ENCODE measurements at regions not wholly inside any gene's neighbourhood (a gene's known extent, or its start where the extent isn't known, plus 50 kb on each side); places are given as distances from the start of the nearest gene placed in this dataset.

DNA sequence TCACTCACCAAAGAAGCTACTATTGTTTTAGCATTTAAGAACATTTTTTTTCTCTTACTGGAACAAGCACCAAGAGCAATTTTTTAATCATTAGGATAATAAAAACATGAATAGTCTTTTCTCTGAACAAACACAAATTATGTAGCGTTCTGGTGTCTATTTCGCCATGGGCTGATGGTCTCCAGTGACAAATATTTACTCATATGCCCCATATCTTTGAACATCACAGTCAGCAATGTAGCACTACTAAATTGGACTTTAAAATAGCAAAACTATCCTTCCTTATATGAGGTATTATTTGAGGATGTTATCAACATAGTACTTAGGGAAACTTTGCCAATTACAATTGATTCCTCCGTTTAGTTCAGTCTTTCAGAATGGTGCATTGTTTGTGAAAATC, 1326.0 kb upstream of the ZEB2 start:
- no peak for DNase-seq

DNA sequence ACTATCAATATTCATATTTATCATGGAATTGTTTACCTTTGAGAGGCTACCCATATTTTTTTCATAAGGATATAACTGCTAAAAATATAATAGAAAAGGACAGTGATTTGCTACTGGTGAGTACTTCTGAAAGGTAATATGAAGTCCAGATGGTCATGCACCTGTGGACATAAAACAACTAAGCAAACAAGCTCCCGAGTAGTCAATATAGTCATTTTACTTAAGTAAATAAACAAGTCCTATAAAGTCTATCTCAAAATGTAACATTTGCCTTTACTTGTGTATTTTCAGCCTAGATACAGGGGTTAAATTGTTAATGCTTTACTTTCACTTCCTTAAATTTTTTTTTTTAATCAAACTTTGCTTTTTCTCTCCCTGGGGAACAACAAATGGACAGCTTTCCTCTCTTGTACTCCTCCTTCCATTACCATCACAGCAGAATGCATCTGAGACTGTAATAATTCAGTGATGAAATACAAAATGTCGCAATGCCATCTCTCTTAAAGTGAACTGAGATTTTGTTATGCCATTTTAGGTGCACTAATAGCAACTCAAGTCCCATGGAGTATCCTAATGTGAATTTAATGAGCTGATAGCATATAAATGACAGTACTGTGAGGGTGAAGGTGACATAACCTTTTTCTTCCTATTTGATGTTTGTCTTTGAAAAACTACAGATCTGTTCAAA, 1325.4 kb upstream of the ZEB2 start:
- DNase-seq = no peak

DNA sequence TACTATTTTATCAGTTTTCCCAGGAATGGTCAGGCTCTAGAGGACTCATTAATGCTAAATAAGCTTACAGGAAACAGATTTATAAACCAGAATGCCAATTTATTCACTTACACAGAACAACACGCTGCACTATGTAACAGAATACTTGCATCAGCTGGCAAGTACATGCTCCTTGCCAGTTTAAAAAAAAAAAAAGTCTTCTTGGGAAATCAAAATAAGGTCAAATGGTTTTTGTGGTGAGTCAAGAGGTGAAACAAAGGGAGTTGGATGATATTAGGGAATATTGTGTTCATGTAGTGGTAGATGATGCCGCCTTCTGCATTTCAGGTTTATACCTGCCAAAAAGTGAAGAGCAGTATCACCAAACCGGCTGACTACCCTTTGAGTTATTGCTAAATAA, 1322.1 kb upstream of the ZEB2 start:
- DNase-seq = no peak

DNA sequence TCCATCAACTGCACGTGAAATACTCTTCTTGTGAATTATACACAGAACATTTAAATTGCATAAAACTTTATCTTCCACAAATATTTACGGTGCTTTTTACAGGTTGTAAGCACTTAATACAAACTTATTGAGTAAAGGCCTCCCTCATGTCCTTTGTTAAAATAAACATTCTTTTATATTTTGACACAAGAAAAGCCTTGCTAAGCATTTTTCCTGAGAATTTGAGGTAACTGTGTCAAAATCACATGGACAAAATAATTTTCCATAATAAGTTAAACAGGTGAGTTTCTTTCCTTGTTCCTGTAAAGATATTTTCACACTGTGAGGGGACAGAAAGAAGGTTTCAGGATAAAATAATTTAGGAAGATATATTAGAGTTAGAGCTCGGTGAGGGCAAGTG, 1317.1 kb upstream of the ZEB2 start:
- no peak for DNase-seq

DNA sequence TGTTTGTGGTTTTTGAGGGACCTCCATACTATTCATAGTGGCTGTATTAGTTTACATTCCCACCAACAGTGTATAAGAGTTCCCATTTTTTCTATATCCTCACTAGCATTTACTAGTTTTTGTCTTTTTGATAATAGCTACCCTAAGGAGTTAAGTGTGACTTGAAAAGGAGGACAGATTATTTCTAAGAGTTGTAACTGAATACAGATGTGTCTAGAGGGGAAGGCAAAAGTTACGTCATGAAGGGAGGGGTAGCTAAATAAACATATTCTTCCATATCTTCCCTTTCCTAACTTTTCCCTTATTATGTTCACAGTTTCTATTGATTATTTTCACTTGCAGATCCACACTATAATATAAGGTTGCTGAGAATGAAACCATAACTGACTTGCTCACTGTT, 1315.7 kb upstream of the ZEB2 start:
- DNase-seq = no peak

DNA sequence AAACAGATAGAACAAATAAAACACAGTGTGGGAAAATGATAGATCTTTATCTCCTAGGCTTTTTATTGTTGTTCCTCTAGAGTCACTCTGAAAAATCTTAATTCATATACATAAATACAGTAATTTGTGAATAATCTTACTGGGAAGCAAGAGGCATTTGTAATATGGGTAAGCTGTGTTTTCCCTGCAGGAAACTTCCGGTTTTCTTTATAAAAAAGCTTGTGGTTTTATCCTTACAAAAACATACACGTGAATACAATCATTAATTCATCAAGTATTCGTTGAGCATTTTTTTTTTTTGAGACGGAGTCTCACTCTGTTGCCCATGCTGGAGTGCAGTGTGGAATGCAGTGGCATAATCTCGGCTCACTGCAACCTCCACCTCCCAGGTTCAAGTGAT, 1312.8 kb upstream of the ZEB2 start:
- DNase-seq = no peak

DNA sequence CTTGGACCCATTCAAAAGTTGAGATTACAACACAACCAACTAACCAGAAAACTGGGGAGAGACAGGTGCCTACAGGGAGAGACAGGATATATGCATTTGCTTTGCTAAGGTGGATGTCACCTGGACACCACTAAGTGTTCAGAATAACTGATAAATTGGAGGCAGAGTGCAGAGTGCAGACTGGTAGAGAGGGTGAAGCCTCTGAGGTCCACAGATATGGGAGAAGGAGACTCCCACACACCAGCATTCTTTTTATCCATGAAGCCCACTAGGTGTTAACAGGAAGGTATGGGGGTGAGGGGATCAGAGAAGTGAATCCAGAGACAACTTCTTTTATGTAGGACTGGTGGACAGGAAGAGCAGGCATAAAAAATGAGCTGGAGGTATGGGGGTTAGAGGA, 1310.0 kb upstream of the ZEB2 start:
- DNase-seq = no peak

DNA sequence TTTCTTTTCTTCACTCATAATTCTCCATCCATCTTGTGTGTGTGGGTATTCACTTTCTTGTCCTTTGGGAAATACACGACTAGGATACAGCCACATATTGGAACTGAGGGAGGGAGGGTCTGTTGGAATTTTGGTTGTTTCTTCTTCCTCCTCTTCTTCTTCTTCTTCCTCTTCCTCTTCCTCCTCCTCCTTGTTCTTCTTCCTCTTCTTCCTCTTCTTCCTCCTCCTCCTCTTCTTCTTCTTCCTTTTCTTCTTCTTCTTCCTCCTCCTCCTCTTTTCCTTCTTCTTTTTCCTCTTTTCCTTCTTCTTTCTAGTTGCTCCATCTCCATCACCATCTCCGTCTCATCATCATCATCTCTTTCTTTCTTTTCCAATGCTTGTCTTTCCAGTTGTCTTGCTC, 1307.3 kb upstream of the ZEB2 start:
- DNase-seq = no peak

DNA sequence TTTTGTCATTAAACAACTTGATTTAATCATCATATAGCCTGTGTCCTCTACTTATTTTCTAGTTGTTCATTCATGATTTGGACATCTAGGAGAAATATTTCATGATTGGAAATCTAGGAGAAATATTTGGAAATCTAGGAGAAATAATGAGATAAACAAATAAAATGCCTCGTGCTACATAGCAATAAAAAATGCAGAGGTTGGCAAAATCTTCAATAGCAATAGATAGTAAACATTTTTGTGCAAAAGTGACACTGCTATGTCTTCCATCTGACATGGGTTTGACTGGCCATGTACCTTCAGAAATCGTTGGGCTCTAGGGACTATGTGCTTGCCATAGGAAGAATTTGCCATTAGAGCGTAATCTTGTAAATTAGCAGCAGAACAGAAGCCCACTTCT, 1304.5 kb upstream of the ZEB2 start:
- DNase-seq = no peak

DNA sequence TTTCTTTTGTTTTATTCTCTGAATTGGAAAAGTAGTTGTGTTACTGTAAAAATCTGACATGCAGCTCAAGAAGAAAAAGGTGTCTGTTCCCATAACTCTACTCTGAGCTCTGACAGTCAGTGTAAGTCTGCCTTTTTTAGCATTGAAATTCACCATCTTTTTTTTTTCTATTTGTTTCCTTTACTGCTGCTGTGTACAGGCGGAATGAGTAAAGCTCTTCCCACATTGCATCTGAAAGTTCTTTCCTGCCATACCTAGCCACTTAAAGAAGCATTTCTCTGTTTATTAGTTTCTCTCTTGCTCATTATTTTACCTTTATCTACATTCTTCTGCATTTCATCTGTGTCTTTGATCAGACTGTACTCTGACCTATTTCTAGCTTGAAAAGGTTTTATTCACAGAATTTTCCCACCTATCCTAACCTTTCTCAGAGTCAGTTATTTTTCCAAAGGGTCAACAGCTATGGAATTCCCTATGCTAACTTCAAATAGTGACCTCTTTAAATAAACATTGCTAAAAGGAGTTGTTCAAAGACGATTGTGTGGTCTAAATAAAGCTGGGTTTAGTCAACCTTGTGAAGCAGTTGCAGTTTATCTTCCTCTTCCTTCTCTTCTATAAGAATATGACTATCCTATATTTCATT, 1303.1 kb upstream of the ZEB2 start:
- DNase-seq = no peak

DNA sequence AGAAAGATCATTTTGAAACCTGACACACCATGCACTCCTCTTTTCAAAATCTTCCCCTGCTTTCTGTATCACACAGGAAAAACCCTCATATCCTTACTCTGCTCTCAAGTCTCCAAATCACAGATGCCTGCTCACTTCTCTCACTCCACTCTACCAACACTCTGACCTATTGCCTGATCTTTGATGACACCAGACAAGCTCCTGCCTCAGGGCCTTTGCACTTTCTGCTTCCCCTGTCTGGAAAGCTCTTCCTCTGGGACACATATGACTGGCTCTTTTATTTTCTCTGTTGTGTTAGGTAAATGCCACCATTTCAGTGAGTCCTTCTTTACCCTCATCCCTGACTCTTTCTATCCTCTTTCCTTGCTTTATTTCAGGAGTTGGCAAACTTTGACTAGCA, 1300.7 kb upstream of the ZEB2 start:
- DNase-seq = no peak

DNA sequence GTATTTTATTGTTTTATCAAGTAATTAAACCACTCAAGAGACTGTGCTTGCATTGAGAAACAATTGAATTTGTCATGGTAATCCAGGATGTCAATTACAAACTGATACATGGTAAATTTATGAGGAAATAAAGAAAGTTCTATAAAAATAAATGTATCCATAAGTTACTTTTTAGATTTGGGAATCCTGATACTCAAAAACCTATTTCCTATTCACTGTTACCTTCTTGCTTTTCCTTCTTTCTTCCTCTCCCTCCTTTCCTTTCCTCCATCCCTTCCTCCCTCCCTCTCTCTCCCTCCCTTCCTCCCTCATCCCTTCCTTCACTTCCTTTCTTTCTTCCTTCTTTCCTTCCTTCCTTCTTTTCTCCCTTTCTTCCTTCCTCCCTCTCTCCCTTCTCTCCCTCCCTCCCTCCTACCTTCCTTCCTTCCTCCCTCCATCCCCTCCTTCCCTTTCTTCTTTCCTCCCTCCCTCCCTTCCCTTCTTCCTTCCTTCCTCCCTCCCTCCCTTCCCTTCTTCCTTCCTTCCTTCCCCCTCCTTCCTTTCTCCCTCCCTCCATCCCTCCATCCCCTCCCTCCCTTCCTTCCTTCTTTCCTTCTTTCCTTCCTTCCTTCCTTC, 1299.1 kb upstream of the ZEB2 start:
- DNase-seq = no peak

DNA sequence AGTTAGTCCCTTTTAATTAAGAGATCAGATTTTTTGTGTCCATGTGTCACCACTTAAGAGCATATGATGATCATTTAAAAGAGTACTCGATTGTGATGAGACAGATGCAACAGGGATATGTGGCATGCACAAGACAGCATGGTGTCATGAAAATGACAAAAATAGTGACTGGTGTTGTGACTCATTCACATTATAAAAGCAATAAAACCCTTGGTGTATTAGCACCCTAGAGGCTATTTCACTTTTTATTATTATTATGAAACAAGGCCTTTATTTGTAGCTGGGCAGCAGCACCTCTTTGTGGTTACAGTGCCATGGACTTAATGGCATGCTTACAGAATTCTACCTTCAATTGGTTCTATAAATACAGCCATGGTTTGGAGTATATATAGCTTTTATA, 1296.0 kb upstream of the ZEB2 start:
- DNase-seq = no peak

DNA sequence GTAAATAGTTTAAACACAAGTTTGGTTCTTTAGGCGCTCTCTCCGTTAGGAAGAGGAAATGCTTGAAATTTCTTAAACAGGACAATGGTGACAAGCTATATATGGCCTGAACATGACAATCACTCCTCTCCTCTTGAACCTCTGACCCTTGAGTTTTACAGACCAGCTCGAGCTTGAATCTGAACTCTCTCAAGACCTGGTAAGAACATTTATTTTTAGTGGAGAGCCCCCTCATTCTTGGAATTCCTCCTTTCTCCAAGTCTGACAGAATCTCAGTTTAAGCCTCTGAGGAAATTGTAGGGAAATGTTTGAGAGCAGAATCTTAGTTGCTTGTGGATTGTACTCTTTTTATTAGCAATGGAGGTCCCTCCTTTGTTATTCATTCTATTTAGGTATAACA, 1293.6 kb upstream of the ZEB2 start:
- no peak for DNase-seq

DNA sequence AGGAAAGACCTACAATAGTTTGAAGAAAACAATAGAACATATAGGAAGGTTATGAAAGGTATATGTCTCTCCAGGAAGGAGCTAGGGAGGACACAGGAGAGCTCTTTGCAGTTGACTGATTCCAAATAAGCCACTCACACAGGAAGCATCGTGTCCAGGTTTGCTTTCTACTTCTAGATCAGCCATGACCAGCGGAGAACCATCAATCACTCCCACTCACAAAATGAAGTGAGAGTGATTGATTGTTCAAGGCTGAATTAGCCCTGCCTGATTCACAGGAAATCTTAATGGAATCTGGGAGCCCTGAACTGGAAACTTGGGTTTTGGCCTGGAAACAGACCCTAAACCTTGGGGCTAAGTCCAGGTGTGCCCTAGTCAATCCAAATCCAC, 1292.2 kb upstream of the ZEB2 start:
- DNase-seq = no peak

DNA sequence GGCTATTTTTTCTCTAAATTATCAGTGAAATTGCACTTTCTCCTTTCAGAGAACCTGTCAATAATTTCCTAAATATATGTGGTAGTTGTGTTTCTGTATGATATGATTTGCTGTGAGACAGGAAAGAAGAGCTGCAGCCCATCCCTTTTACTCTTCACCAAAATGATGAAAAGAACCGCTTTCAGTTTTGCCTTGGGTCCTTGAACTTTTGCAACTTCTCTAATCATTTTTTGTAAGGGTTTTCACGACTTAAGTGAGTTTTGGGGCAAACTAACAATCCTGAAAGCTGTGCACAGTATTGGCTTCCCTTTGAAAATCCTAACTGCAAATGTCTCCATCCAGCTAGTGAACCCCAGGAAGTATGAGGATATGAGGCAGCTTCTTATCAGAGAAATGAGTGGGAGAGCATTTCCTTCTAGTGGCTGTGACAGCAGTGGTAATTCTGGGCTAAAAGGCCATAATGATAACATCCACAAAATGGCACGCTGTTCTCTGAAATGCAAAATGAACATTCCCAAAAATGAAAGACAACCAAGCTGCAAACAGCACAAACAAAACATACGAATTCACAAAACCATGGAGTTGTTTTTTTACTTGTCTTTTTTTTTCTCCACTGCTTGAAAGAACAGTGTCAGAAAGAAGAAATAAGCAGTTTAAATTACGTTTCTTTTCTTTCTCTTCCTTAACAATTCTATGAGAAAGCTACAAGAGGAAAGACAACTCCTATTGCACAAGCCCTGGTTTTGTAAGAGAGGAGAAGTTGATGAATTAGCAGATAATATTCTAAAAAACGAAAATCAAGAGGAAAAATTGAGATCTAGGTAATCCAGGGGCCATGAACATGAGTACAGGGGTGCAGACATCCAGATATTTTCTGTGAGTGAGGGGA, 1291.6 kb upstream of the ZEB2 start:
- no peak for DNase-seq

DNA sequence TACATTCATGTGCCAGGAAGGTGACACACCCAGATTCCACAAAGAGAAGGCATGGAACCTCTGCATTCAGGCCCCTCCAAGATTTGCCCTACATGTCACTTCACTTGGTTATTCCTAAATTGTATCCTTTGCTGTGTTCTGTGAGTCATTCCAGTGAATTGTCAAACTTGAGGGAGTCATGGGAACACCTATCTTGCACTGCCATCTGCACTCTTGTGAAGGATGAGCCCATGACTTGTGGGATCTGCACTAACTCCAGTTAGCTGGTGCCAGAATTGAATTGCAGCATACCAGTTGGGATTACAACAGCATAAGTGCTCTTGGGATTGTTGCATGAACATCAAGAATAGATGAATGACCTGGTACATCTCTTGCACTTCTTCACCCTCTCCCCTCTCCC, 1288.0 kb upstream of the ZEB2 start:
- DNase-seq = no peak

DNA sequence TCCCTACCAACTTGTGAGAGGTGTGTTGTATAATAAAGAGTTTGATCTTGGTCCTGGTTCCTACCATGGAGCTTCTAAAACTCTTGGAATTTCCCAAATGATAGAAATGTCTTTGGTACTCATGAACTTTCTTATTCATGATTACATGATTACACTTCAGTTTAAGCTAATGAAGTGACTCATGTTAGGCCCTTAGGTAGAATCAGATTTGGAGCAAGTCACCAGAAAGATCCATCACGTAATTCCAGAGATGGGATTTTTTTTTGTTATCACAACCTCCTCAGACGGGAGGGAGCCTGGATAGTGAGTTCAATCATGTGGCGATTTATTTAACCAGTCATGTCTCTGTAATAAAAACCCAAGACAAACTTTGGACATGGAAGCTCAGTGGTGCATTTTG, 1287.6 kb upstream of the ZEB2 start:
- no peak for DNase-seq

DNA sequence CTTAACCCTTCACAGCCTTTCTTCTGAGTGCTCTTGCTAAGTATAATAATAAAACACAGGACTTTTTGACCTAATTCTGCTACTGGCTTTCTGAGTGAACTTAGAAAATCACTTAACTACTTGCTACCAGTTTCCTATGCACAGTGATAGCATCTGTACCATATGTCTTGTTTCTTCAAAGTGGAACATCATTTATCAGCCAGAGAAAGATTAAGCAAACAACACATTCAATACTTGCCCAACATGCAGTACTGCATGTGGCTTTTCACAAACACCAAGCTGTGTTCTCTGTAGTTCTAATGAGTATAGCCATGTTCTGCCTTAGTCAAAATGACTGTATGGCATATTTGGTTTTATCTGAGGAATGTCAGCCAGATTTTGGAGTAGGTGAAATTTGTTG, 1286.6 kb upstream of the ZEB2 start:
- DNase-seq = no peak

DNA sequence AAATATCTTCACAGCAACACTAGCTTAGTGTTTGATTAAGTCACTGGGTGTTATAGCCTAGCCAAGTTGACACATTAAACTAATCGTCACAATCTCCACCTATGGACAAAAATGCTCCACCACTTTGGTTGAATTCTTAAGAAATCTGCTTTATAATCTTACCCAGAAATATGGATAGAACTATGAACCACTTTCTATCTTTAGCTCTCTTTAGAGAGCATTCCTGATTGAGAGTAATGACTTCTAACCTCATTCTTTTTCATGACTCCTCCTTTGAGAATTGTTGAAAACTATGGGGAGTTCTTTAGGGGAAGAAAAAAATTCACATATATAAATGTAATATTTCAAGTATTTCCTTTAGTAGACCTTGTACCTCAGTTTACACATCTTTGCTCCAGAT, 1282.2 kb upstream of the ZEB2 start:
- no peak for DNase-seq

DNA sequence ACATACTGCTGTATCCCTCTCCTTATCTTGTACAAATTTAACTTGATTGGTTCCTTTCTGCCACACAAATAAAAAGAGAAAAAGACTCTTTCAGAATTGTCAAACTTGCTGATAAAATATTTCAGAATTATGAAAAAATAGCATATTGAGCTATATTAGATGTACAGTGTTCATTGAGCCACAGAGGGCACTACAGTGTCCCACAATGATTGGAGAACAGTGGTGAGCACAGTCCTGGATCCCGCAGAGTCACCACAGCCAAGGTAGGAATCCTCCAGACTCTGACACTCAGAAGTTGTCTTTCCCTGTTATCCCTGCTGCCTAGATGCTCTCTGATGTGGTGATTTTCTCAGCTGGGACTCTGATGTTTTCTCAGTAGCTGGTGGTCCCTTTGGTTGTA, 1281.3 kb upstream of the ZEB2 start:
- no peak for DNase-seq

DNA sequence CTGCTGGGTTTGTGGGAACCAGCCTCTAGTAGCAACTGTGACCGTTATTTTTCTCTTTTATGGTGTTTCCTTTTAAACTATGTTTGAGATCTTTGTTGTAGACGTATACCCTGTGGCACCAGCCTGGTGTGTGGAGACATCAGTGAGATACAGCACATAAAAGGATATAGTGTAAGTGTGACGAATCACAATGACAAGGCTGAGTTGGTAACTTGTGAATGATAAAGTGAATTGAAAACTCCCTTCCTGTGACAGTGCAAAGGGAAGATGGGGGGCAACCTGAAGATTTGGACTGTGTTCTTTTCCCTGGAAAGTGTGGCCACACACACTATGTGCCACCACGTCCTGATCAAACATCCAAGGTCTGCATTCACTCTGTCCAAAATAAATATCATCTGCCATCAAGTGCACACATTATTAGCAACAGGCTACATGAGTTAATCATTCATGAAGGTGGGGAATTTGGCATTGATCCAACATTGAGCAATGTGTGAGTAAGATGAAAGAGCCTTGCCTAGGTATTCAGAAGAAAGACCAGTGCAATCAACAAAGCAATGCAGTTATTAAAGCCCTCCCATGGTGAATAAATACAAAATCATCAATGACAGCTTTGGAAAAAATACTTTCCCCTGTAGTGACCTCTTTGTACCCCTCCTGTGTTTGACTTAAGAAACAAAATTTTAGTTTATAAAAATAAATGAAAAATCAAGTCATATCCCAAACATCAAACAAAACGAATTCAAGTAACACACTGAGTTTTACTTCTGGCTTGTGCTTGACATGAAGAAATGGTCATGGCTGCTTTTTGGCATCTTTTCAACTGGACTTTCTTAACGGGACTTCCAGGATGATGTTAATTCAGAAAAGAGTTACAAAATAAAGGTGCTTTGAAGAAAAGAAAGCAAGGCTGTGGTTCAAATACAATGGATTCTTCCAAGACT, 1280.5 kb upstream of the ZEB2 start:
- DNase-seq = no peak
